NCI-H2107 (cell line): ENCODE measurements at regions not wholly inside any gene's neighbourhood (a gene's known extent, or its start where the extent isn't known, plus 50 kb on each side); places are given as distances from the start of the nearest gene placed in this dataset.

Source experiments
- DNase-seq: peaks from one replicate; lab custom pipeline; 2025; lab: John Stamatoyannopoulos, UW

GRCh38 chr1:216814576-216815259, 91.5 kb upstream of the ESRRG start:
- no peak for DNase-seq

- no peak for DNase-seq
Observed at GRCh38 chr1:216812966-216813365, 89.7 kb upstream of the ESRRG start.

- DNase-seq, result no peak
Observed at GRCh38 chr1:216809649-216810048, 86.4 kb upstream of the ESRRG start.

- no peak for DNase-seq
Observed at GRCh38 chr1:216807696-216808095, 84.5 kb upstream of the ESRRG start.

GRCh38 chr1:216805953-216806352, 82.7 kb upstream of the ESRRG start:
- no peak for DNase-seq

GRCh38 chr1:216805233-216805632, 82.0 kb upstream of the ESRRG start:
- DNase-seq, result peak; percentile 32

GRCh38 chr1:216804111-216804510, 80.9 kb upstream of the ESRRG start:
- no peak for DNase-seq

GRCh38 chr1:216794586-216794985, 71.4 kb upstream of the ESRRG start:
- DNase-seq, result no peak

- DNase-seq, result no peak
Observed at GRCh38 chr1:216793973-216794372, 70.7 kb upstream of the ESRRG start.

- DNase-seq, result no peak
Observed at GRCh38 chr1:216793303-216793702, 70.1 kb upstream of the ESRRG start.

- DNase-seq, result no peak
Observed at GRCh38 chr1:216788671-216789070, 65.4 kb upstream of the ESRRG start.

GRCh38 chr1:216785737-216786136, 62.5 kb upstream of the ESRRG start:
- no peak for DNase-seq

GRCh38 chr1:216785221-216785620, 62.0 kb upstream of the ESRRG start:
- no peak for DNase-seq

GRCh38 chr1:216779686-216780085, 56.5 kb upstream of the ESRRG start:
- no peak for DNase-seq

GRCh38 chr1:216778737-216779136, 55.5 kb upstream of the ESRRG start:
- DNase-seq, result no peak

- DNase-seq, result no peak
Observed at GRCh38 chr1:216777148-216777547, 53.9 kb upstream of the ESRRG start.
